ENCODE measurements at regions not wholly inside any gene's neighbourhood (a gene's known extent, or its start where the extent isn't known, plus 50 kb on each side); places are given as distances from the start of the nearest gene placed in this dataset.

DNA sequence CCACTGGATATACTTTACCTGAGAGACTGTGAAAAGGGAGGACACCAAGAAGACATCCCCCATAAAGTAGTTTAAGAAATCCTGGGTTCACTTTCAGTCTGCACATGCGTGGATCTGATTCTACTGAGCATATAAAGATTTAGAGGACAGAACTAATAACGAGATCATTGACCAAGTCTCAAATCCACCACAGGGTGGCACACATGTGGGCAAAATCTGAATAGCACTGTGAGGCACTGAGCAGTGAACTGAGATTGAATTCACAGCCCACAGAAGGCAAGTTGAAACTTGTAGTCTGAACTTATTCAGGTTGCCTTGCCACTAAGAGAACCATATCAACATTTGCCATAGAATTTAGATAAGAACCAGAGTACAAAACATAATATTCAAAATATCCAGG is 818.6 kb downstream of the GRID1 start:
- DNase-seq (ENCODE audit: low read depth) = no peak
